Upper lobe of right lung (tissue), 1 donor: ENCODE measurements at regions not wholly inside any gene's neighbourhood (a gene's known extent, or its start where the extent isn't known, plus 50 kb on each side); places are given as distances from the start of the nearest gene placed in this dataset.
"Not testable (repeated sequence)": the region's sequence is repeated elsewhere in the genome, so short reads cannot be mapped to it uniquely, and the experiment has no call there.

Source experiments
- ATAC-seq: fragments of 200-7000 bp; cut with Tn5 transposase; one replicate; pipeline ENCODE4 v1.9.1; 2020; ENCODE audit warnings: mild to moderate bottlenecking, moderate library complexity
- DNase-seq: peaks from one replicate; pipeline ENCODE4 v3.0.0-alpha.2; 2020
- H3K27ac ChIP-seq: fragments of 200-600 bp; one replicate; pipeline ENCODE4 v1.8.0; 2022
- H3K27me3 ChIP-seq: fragments of 200-600 bp; one replicate; pipeline ENCODE4 v1.8.0; 2022; ENCODE audit warnings: mild to moderate bottlenecking
- H3K36me3 ChIP-seq: fragments of 200-600 bp; one replicate; pipeline ENCODE4 v1.8.0; 2022
- H3K4me1 ChIP-seq: fragments of 200-600 bp; one replicate; pipeline ENCODE4 v1.8.0; 2022
- H3K4me3 ChIP-seq: fragments of 200-600 bp; one replicate; pipeline ENCODE4 v1.8.0; 2022; ENCODE audit warnings: mild to moderate bottlenecking
- H3K9me3 ChIP-seq: fragments of 200-600 bp; one replicate; pipeline ENCODE4 v1.8.0; 2022
- intact Hi-C: fragments of 100-400 bp; cut with DNase I; formaldehyde crosslinking; loops from one replicate; pipeline ENCODE4 v1.11.0; 2022
- donor health status: DM: no; HTN: yes; CAD: no; lungs with severe emphysema.

GRCh38 chr2:132307613-132308198 is 108.9 kb upstream of the GPR39 start:
- H3K4me3 ChIP-seq, H3K4me1 ChIP-seq, DNase-seq, H3K27me3 ChIP-seq, ATAC-seq, H3K36me3 ChIP-seq, H3K27ac ChIP-seq, H3K9me3 ChIP-seq, intact Hi-C loops: not testable (repeated sequence)

GRCh38 chr2:132309203-132309602 is 107.4 kb upstream of the GPR39 start:
- H3K4me1 ChIP-seq, H3K36me3 ChIP-seq, DNase-seq, H3K4me3 ChIP-seq, H3K9me3 ChIP-seq, H3K27ac ChIP-seq, intact Hi-C loops, H3K27me3 ChIP-seq, ATAC-seq: not testable (repeated sequence)

- intact Hi-C loops, H3K27ac ChIP-seq, H3K4me3 ChIP-seq, H3K9me3 ChIP-seq, H3K27me3 ChIP-seq, H3K36me3 ChIP-seq, H3K4me1 ChIP-seq, ATAC-seq, DNase-seq: not testable (repeated sequence)
These were observed 101.1 kb upstream of the GPR39 start for GRCh38 chr2:132315546-132315945.

- H3K9me3 ChIP-seq, H3K4me1 ChIP-seq, H3K27me3 ChIP-seq, ATAC-seq, H3K4me3 ChIP-seq, H3K27ac ChIP-seq, intact Hi-C loops, H3K36me3 ChIP-seq, DNase-seq: not testable (repeated sequence)
These were observed 99.5 kb upstream of the GPR39 start for GRCh38 chr2:132317026-132317680.

- H3K27me3 ChIP-seq, H3K4me3 ChIP-seq, H3K4me1 ChIP-seq, DNase-seq, intact Hi-C loops, H3K9me3 ChIP-seq, H3K27ac ChIP-seq, ATAC-seq, H3K36me3 ChIP-seq: not testable (repeated sequence)
These were observed 98.1 kb upstream of the GPR39 start for GRCh38 chr2:132318481-132318880.

GRCh38 chr2:132324005-132324404 is 92.6 kb upstream of the GPR39 start:
- intact Hi-C loops, H3K36me3 ChIP-seq, H3K27me3 ChIP-seq, H3K9me3 ChIP-seq, H3K27ac ChIP-seq, DNase-seq, ATAC-seq, H3K4me3 ChIP-seq, H3K4me1 ChIP-seq: not testable (repeated sequence)

GRCh38 chr2:132332345-132333033 is 84.1 kb upstream of the GPR39 start:
- H3K36me3 ChIP-seq, H3K9me3 ChIP-seq, H3K27ac ChIP-seq, H3K27me3 ChIP-seq, H3K4me3 ChIP-seq, DNase-seq, intact Hi-C loops, H3K4me1 ChIP-seq: not testable (repeated sequence)
- ATAC-seq: peak; percentile 37

GRCh38 chr2:132337135-132337534 is 79.5 kb upstream of the GPR39 start:
- H3K27me3 ChIP-seq, H3K36me3 ChIP-seq, DNase-seq, H3K4me1 ChIP-seq, H3K9me3 ChIP-seq, intact Hi-C loops, H3K4me3 ChIP-seq, H3K27ac ChIP-seq: not testable (repeated sequence)
- peak; percentile 51 for ATAC-seq

GRCh38 chr2:132337844-132338243 is 78.8 kb upstream of the GPR39 start:
- H3K9me3 ChIP-seq, H3K4me1 ChIP-seq, H3K27me3 ChIP-seq, intact Hi-C loops, H3K4me3 ChIP-seq, DNase-seq, ATAC-seq, H3K27ac ChIP-seq, H3K36me3 ChIP-seq: not testable (repeated sequence)

GRCh38 chr2:132347041-132347780 is 69.4 kb upstream of the GPR39 start:
- Histone ChIP-seq H3K27ac (peak overlapping the region; percentile 70), H3K4me3 (peak overlapping the region; percentile 53)
- H3K27me3 ChIP-seq, H3K4me1 ChIP-seq, H3K36me3 ChIP-seq, H3K9me3 ChIP-seq, intact Hi-C loops: not testable (repeated sequence)
- peak; percentile 85 for DNase-seq
- peak; percentile 100 for ATAC-seq
